ENCODE measurements at regions not wholly inside any gene's neighbourhood (a gene's known extent, or its start where the extent isn't known, plus 50 kb on each side); places are given as distances from the start of the nearest gene placed in this dataset.

GRCh38 chr3:187833375-187833774 lies 88.1 kb upstream of the BCL6 start:
- Histone ChIP-seq H3K27me3 (no peaks in the 10 kb centered on the region), H3K36me3 (no peaks in the 10 kb centered on the region), H3K27ac (no peak overlapping the region), H3K9me3 (no peaks in the 10 kb centered on the region), H3K4me1 (ENCODE audit: control insufficient read depth in 1 of 2, insufficient read depth in 1 of 2, low read depth in 1 of 2, low read length in 1 of 2) (peaks cover 12 to 19% of the 10 kb centered on the region in 2 experiments), H3K4me3 (ENCODE audit: low read depth in 1 of 2, low read length in 1 of 2) (no peak overlapping the region)
- TF ChIP-seq CTCF (IDR thresholded peaks at IDR 0.05), result no peak

- TF ChIP-seq CTCF (IDR thresholded peaks at IDR 0.05), result no peak
- Histone ChIP-seq H3K4me1 (ENCODE audit: control insufficient read depth in 1 of 2, insufficient read depth in 1 of 2, low read depth in 1 of 2, low read length in 1 of 2) (peaks cover 6 to 13% of the 10 kb centered on the region in 2 experiments), H3K36me3 (no peaks in the 10 kb centered on the region), H3K9me3 (no peaks in the 10 kb centered on the region), H3K27ac (no peak overlapping the region), H3K4me3 (ENCODE audit: low read depth in 1 of 2, low read length in 1 of 2) (no peak overlapping the region), H3K27me3 (no peaks in the 10 kb centered on the region)
Observed at GRCh38 chr3:187833799-187834578, 88.7 kb upstream of the BCL6 start.

- H3K4me3 ChIP-seq (ENCODE audit: low read depth in 1 of 2, low read length in 1 of 2), result no peak overlapping the region
- TF ChIP-seq CTCF (IDR thresholded peaks at IDR 0.05), result no peak
- no peaks in the 10 kb centered on the region for H3K36me3 ChIP-seq
- H3K27ac ChIP-seq, result no peak overlapping the region
- no peaks in the 10 kb centered on the region for H3K9me3 ChIP-seq
- peaks cover 0 to 7% of the 10 kb centered on the region in 2 experiments for H3K4me1 ChIP-seq (ENCODE audit: control insufficient read depth in 1 of 2, insufficient read depth in 1 of 2, low read depth in 1 of 2, low read length in 1 of 2)
- no peaks in the 10 kb centered on the region for H3K27me3 ChIP-seq
Observed at GRCh38 chr3:187836823-187837770, 91.8 kb upstream of the BCL6 start.

GRCh38 chr3:187838016-187838540 lies 92.8 kb upstream of the BCL6 start:
- H3K36me3 ChIP-seq, result no peaks in the 10 kb centered on the region
- H3K27me3 ChIP-seq, result no peaks in the 10 kb centered on the region
- H3K4me3 ChIP-seq (ENCODE audit: low read depth in 1 of 2, low read length in 1 of 2), result no peak overlapping the region
- H3K4me1 ChIP-seq (ENCODE audit: control insufficient read depth in 1 of 2, insufficient read depth in 1 of 2, low read depth in 1 of 2, low read length in 1 of 2), result peaks cover 0 to under 1% of the 10 kb centered on the region in 2 experiments
- no peak for TF ChIP-seq CTCF (IDR thresholded peaks at IDR 0.05)
- H3K9me3 ChIP-seq, result no peaks in the 10 kb centered on the region
- H3K27ac ChIP-seq, result no peak overlapping the region

- TF ChIP-seq CTCF (IDR thresholded peaks at IDR 0.05), result no peak
- H3K27ac ChIP-seq, result no peak overlapping the region
- no peaks in the 10 kb centered on the region for H3K36me3 ChIP-seq
- H3K4me1 ChIP-seq (ENCODE audit: control insufficient read depth in 1 of 2, insufficient read depth in 1 of 2, low read depth in 1 of 2, low read length in 1 of 2), result no peaks in the 10 kb centered on the region
- H3K9me3 ChIP-seq, result no peaks in the 10 kb centered on the region
- no peaks in the 10 kb centered on the region for H3K27me3 ChIP-seq
- H3K4me3 ChIP-seq (ENCODE audit: low read depth in 1 of 2, low read length in 1 of 2), result no peak overlapping the region
Observed at GRCh38 chr3:187839422-187839821, 94.2 kb upstream of the BCL6 start.

Measured in neutrophil (primary cell).